A549 (cell line): ENCODE measurements at regions not wholly inside any gene's neighbourhood (a gene's known extent, or its start where the extent isn't known, plus 50 kb on each side); places are given as distances from the start of the nearest gene placed in this dataset.

ENCODE experiments used
- ATAC-seq, 2 experiments: fragments of 200-7000 bp in 1 of 2; fragments of >200 bp in 1 of 2; cut with Nextera tagmentation in 1 of 2; cut with Tn5 transposase in 1 of 2; 3 replicates each; pipeline versions ENCODE4 v1.8.0 to v1.9.1; 2018 to 2020; ENCODE audit warnings: mild to moderate bottlenecking in 1 of 2, moderate library complexity in 1 of 2
- CTCF ChIA-PET: fragments of 300-600 bp; sonication (Branson Sonifier 250); formaldehyde crosslinking; extraction: SDS; loops from one replicate; lab custom pipeline; 2021; ENCODE audit warnings: antibody characterized with exemption, inconsistent platforms; lab: Yijun Ruan, JAX
- POLR2A ChIA-PET: fragments of 350-600 bp; formaldehyde crosslinking; extraction: SDS; loops from one replicate; lab custom pipeline; 2021; ENCODE audit warnings: antibody characterized with exemption, inconsistent platforms; lab: Yijun Ruan, JAX
- DNase-seq, 2 experiments: peaks; one replicate each; pipeline versions ENCODE4 v3.0.0 to v3.0.0-alpha.2; 2011 to 2016; ENCODE audit warnings: low read depth in 1 of 2, low spot score in 1 of 2
- FAIRE-seq: peaks from 2 replicates; lab custom pipeline; 2011; peaks lifted over from hg19 to GRCh38; lab: Jason Lieb, UNC
- H3K27ac ChIP-seq, 2 experiments: fragments of >200 bp; sonication (Bioruptor Twin); formaldehyde crosslinking; 3 replicates each; pipeline ENCODE4 v1.5.1; 2016 to 2017
- H3K4me1 ChIP-seq: fragments of >200 bp; sonication (Bioruptor Twin); formaldehyde crosslinking; 3 replicates; pipeline ENCODE4 v1.6.1; 2016
- H3K4me2 ChIP-seq: fragments of >200 bp; sonication (Bioruptor Twin); formaldehyde crosslinking; 3 replicates; pipeline ENCODE4 v1.6.1; 2016
- H3K4me3 ChIP-seq: fragments of >200 bp; sonication (Bioruptor Twin); formaldehyde crosslinking; 3 replicates; pipeline ENCODE4 v1.5.1; 2016
- H3K9me3 ChIP-seq: fragments of >200 bp; sonication (Bioruptor Twin); formaldehyde crosslinking; 3 replicates; pipeline ENCODE4 v1.6.1; 2016
- BCL3 ChIP-seq: fragments of >200 bp; sonication (Bioruptor Twin); formaldehyde crosslinking; IDR thresholded peaks from 3 replicates; pipeline ENCODE4 v1.6.1; 2016
- BHLHE40 ChIP-seq: IDR thresholded peaks from 2 replicates; pipeline ENCODE4 v1.6.1; 2012; ENCODE audit warnings: low read depth, low read length, inconsistent platforms
- CBX8 ChIP-seq: fragments of 200-600 bp; sonication (generic); IDR thresholded peaks from 2 replicates; pipeline ENCODE4 v1.6.1; 2016
- CHD4 ChIP-seq: fragments of 200-600 bp; sonication (generic); IDR thresholded peaks from 2 replicates; pipeline ENCODE4 v1.6.1; 2016; ENCODE audit warnings: antibody characterized with exemption, mild to moderate bottlenecking, borderline replicate concordance
- CTCF ChIP-seq: fragments of >200 bp; sonication (Bioruptor Twin); formaldehyde crosslinking; IDR thresholded peaks from 3 replicates; pipeline ENCODE4 v1.5.1; 2016
- E2F6 ChIP-seq: IDR thresholded peaks from 2 replicates; pipeline ENCODE4 v1.6.1; 2012; ENCODE audit warnings: low read depth, borderline replicate concordance
- EHF ChIP-seq: fragments of 250-450 bp; sonication (Bioruptor Pico); IDR thresholded peaks from 2 replicates; pipeline ENCODE4 v1.5.0; 2020; ENCODE audit warnings: mild to moderate bottlenecking
- EP300 ChIP-seq, 2 experiments: fragments of >200 bp; sonication (Bioruptor Twin); formaldehyde crosslinking; IDR thresholded peaks; 2 replicates in 1 of 2; 3 replicates in 1 of 2; pipeline ENCODE4 v1.6.1; 2016 to 2017
- FOXS1 ChIP-seq: fragments of 250-450 bp; sonication (Bioruptor Pico); IDR thresholded peaks from 2 replicates; pipeline ENCODE4 v1.5.0; 2020; ENCODE audit warnings: mild to moderate bottlenecking, moderate library complexity
- HDAC2 ChIP-seq: fragments of 200-600 bp; sonication (generic); IDR thresholded peaks from 2 replicates; pipeline ENCODE4 v1.6.1; 2016
- HES2 ChIP-seq: fragments of >200 bp; sonication (Bioruptor Twin); formaldehyde crosslinking; IDR thresholded peaks from 2 replicates; pipeline ENCODE4 v1.6.1; 2016
- HEYL ChIP-seq: fragments of 250-450 bp; sonication (Bioruptor Pico); IDR thresholded peaks from 2 replicates; pipeline ENCODE4 v1.8.0; 2021; ENCODE audit warnings: mild to moderate bottlenecking, moderate library complexity
- HOXA7 ChIP-seq: fragments of 250-450 bp; sonication (Bioruptor Pico); IDR thresholded peaks from 2 replicates; pipeline ENCODE4 v1.5.0; 2020; ENCODE audit warnings: mild to moderate bottlenecking, moderate library complexity
- KDM5A ChIP-seq: fragments of 200-600 bp; sonication (generic); IDR thresholded peaks from 2 replicates; pipeline ENCODE4 v1.6.1; 2016; ENCODE audit warnings: antibody characterized with exemption, mild to moderate bottlenecking
- MAFK ChIP-seq: fragments of 450-650 bp; IDR thresholded peaks from 2 replicates; pipeline ENCODE4 v1.6.1; 2014; ENCODE audit not compliant: partially characterized antibody
- MAZ ChIP-seq: fragments of 150-350 bp; IDR thresholded peaks from 2 replicates; pipeline ENCODE4 v1.6.1; 2014; ENCODE audit warnings: antibody characterized with exemption, low read depth, low read length, borderline replicate concordance
- MYC ChIP-seq: IDR thresholded peaks from 2 replicates; pipeline ENCODE4 v1.6.1; 2012; ENCODE audit warnings: mild to moderate bottlenecking, inconsistent platforms, low read length, improper control_type of control experiment, borderline replicate concordance
- NFE2L2 ChIP-seq: fragments of 150-350 bp; conservative IDR thresholded peaks from 2 replicates; pipeline ENCODE4 v1.6.1; 2014; ENCODE audit warnings: low read length
- NPAS2 ChIP-seq: fragments of 250-450 bp; sonication (Bioruptor Pico); IDR thresholded peaks from 2 replicates; pipeline ENCODE4 v1.8.0; 2022; ENCODE audit warnings: mild to moderate bottlenecking, moderate library complexity, borderline replicate concordance
- PHF8 ChIP-seq: fragments of 200-600 bp; sonication (generic); IDR thresholded peaks from 2 replicates; pipeline ENCODE4 v1.6.1; 2016; ENCODE audit warnings: low read depth, mild to moderate bottlenecking, antibody characterized with exemption, moderate library complexity, borderline replicate concordance
- POLR2AphosphoS2 ChIP-seq: conservative IDR thresholded peaks from 2 replicates; pipeline ENCODE4 v1.6.1; 2012; ENCODE audit warnings: low read length, improper control_type of control experiment, inconsistent platforms
- RAD21 ChIP-seq, 2 experiments: fragments of >200 bp in 1 of 2; sonication (Bioruptor Twin) in 1 of 2; formaldehyde crosslinking in 1 of 2; IDR thresholded peaks in 1 of 2; conservative IDR thresholded peaks in 1 of 2; 2 replicates in 1 of 2; 3 replicates in 1 of 2; pipeline ENCODE4 v1.6.1; 2012 to 2018; ENCODE audit warnings: inconsistent platforms in 1 of 2
- RNF2 ChIP-seq: fragments of 200-600 bp; sonication (generic); IDR thresholded peaks from 2 replicates; pipeline ENCODE4 v1.6.1; 2016; ENCODE audit warnings: low read depth, mild to moderate bottlenecking, antibody characterized with exemption, moderate library complexity, borderline replicate concordance
- SMC3 ChIP-seq: fragments of >200 bp; sonication (Bioruptor Twin); formaldehyde crosslinking; IDR thresholded peaks from 3 replicates; pipeline ENCODE4 v1.6.1; 2018; ENCODE audit warnings: inconsistent platforms
- SREBF2 ChIP-seq: fragments of 450-650 bp; IDR thresholded peaks from 2 replicates; pipeline ENCODE4 v1.6.1; 2014; ENCODE audit warnings: mild to moderate bottlenecking, moderate library complexity
- USF2 ChIP-seq: fragments of 450-650 bp; IDR thresholded peaks from 2 replicates; pipeline ENCODE4 v1.6.1; 2014; ENCODE audit warnings: antibody characterized with exemption
- WGBS: methylation state at CpG from one replicate; pipeline ENCODE4 v1.1.6; 2017; ENCODE audit errors: missing lambda C conversion rate; 5-methylcytosine and 5-hydroxymethylcytosine counted together

GRCh38 chr11:104370478-104370877 lies 206.5 kb upstream of the PDGFD start:
- POLR2A ChIA-PET: no interaction called here
- FAIRE-seq (no peak), DNase-seq (no peak), ATAC-seq (no peak)
- Histone ChIP-seq H3K27ac (no peak overlapping the region), H3K9me3 (no peaks in the 10 kb centered on the region), H3K4me1 (no peaks in the 10 kb centered on the region), H3K4me3 (no peak overlapping the region), H3K4me2 (no peak overlapping the region)
- CTCF ChIA-PET: no interaction called here
- WGBS: 50% methylated on average over 3 of the region's 3 CpGs
- TF ChIP-seq RNF2: no peak
- no peak for TF ChIP-seq HDAC2
- no peak for TF ChIP-seq EHF (CRISPR knock-in tag)
- no peak for TF ChIP-seq HOXA7 (CRISPR knock-in tag)

GRCh38 chr11:104369761-104370160 lies 205.8 kb upstream of the PDGFD start:
- Histone ChIP-seq H3K4me3 (no peak overlapping the region), H3K4me2 (no peak overlapping the region), H3K4me1 (no peaks in the 10 kb centered on the region), H3K9me3 (no peaks in the 10 kb centered on the region), H3K27ac (no peak overlapping the region)
- ATAC-seq: no peak
- FAIRE-seq: no peak
- 47% methylated on average over 4 of the region's 4 CpGs for WGBS
- CTCF ChIA-PET: no interaction called here
- POLR2A ChIA-PET: no interaction called here
- no peak for TF ChIP-seq NFE2L2
- TF ChIP-seq CBX8: no peak
- no peak for TF ChIP-seq SMC3
- TF ChIP-seq CHD4: no peak
- no peak for TF ChIP-seq SREBF2
- no peak for TF ChIP-seq HES2
- no peak for TF ChIP-seq NPAS2 (CRISPR knock-in tag)
- no peak for TF ChIP-seq RNF2
- TF ChIP-seq E2F6: no peak
- no peak for TF ChIP-seq RAD21 (conservative IDR thresholded peaks at IDR 0.05 in 1 of 2, IDR thresholded peaks at IDR 0.05 in 1 of 2)
- DNase-seq: no peak

- no peaks in the 10 kb centered on the region for H3K4me1 ChIP-seq
- ChIA-PET POLR2A (no interaction called here), CTCF (no interaction called here)
- no peak for DNase-seq
- no peak for FAIRE-seq
- no peak for ATAC-seq
- H3K4me2 ChIP-seq: no peak overlapping the region
- H3K4me3 ChIP-seq: no peak overlapping the region
- TF ChIP-seq BCL3 (no peak), POLR2AphosphoS2 (no peak), KDM5A (no peak), BHLHE40 (no peak)
- H3K27ac ChIP-seq: no peak overlapping the region
- WGBS: 73% methylated on average over 10 of the region's 33 CpGs
- no peaks in the 10 kb centered on the region for H3K9me3 ChIP-seq
Observed at GRCh38 chr11:104366321-104366734, 202.4 kb upstream of the PDGFD start.

- H3K4me1 ChIP-seq: no peaks in the 10 kb centered on the region
- FAIRE-seq: no peak
- ATAC-seq: no peak
- H3K4me3 ChIP-seq: no peak overlapping the region
- no peak overlapping the region for H3K27ac ChIP-seq
- no peak for DNase-seq
- no peak overlapping the region for H3K4me2 ChIP-seq
- CTCF ChIA-PET: no interaction called here
- 79% methylated on average over 6 of the region's 6 CpGs for WGBS
- no peaks in the 10 kb centered on the region for H3K9me3 ChIP-seq
- POLR2A ChIA-PET: no interaction called here
- TF ChIP-seq PHF8 (no peak), HES2 (no peak), EP300 (IDR thresholded peaks at IDR 0.05) (no peak), MYC (no peak), MAZ (no peak), HEYL (CRISPR knock-in tag) (no peak), MAFK (no peak), USF2 (no peak), FOXS1 (CRISPR knock-in tag) (no peak), HDAC2 (no peak), CTCF (no peak), SREBF2 (no peak), RNF2 (no peak)
Observed at GRCh38 chr11:104365676-104366075, 201.7 kb upstream of the PDGFD start.
